Large intestine (tissue), 3 donors: ENCODE measurements at regions not wholly inside any gene's neighbourhood (a gene's known extent, or its start where the extent isn't known, plus 50 kb on each side); places are given as distances from the start of the nearest gene placed in this dataset.

Source experiments
- DNase-seq, 2 donors: peaks; one replicate each; pipeline versions ENCODE4 v3.0.0 to v3.0.0-alpha.2; 2013
- H3K27ac ChIP-seq: one replicate; pipeline ENCODE4 v1.5.1; 2013; ENCODE audit warnings: low read length
- H3K27me3 ChIP-seq: 2 replicates; pipeline ENCODE4 v1.6.1; 2013; ENCODE audit warnings: low read length; ENCODE audit not compliant: control insufficient read depth, insufficient read depth
- H3K36me3 ChIP-seq: 2 replicates; pipeline ENCODE4 v1.6.1; 2013; ENCODE audit warnings: low read length; ENCODE audit not compliant: control insufficient read depth, insufficient read depth
- H3K4me1 ChIP-seq: one replicate; pipeline ENCODE4 v1.6.1; 2013; ENCODE audit warnings: low read length; ENCODE audit not compliant: control insufficient read depth, insufficient read depth
- H3K4me3 ChIP-seq: one replicate; pipeline ENCODE4 v1.5.1; 2013; ENCODE audit warnings: low read length
- H3K9me3 ChIP-seq: one replicate; pipeline ENCODE4 v1.6.1; 2013; ENCODE audit warnings: mild to moderate bottlenecking, low read depth, low read length, moderate library complexity; ENCODE audit not compliant: control insufficient read depth
- WGBS: methylation state at CpG from one replicate; pipeline ENCODE4 v1.1.5; 2013; ENCODE audit warnings: low lambda C conversion rate; ENCODE audit not compliant: insufficient coverage; 5-methylcytosine and 5-hydroxymethylcytosine counted together

- Histone ChIP-seq H3K36me3 (no peaks in the 10 kb centered on the region), H3K4me1 (no peaks in the 10 kb centered on the region), H3K4me3 (no peak overlapping the region), H3K27ac (no peak overlapping the region), H3K27me3 (no peaks in the 10 kb centered on the region), H3K9me3 (no peaks in the 10 kb centered on the region)
- DNase-seq = no peak
- WGBS = no CpG with 5 or more reads among the region's 2 CpGs
Measured at GRCh38 chr7:116377721-116378120, 121.8 kb upstream of the CAV2 start.

GRCh38 chr7:116380025-116380424 lies 119.5 kb upstream of the CAV2 start:
- 86% methylated on average over 1 of the region's 1 CpG for WGBS
- Histone ChIP-seq H3K27ac (no peak overlapping the region), H3K4me1 (no peaks in the 10 kb centered on the region), H3K36me3 (no peaks in the 10 kb centered on the region), H3K27me3 (no peaks in the 10 kb centered on the region), H3K4me3 (no peak overlapping the region), H3K9me3 (no peaks in the 10 kb centered on the region)
- DNase-seq = no peak

- no peak overlapping the region for H3K4me3 ChIP-seq
- H3K27ac ChIP-seq = no peak overlapping the region
Measured at GRCh38 chr7:116382375-116382774, 117.2 kb upstream of the CAV2 start.

GRCh38 chr7:116384936-116385635 lies 114.5 kb upstream of the CAV2 start:
- no CpG with 5 or more reads among the region's 5 CpGs for WGBS
- Histone ChIP-seq H3K9me3 (no peaks in the 10 kb centered on the region), H3K36me3 (no peaks in the 10 kb centered on the region), H3K27ac (no peak overlapping the region), H3K27me3 (no peaks in the 10 kb centered on the region), H3K4me3 (no peak overlapping the region), H3K4me1 (no peaks in the 10 kb centered on the region)
- DNase-seq = no peak

More at GRCh38 chr7:116382375-116382774, 117.2 kb upstream of the CAV2 start:
- H3K9me3 ChIP-seq = no peaks in the 10 kb centered on the region
- no peaks in the 10 kb centered on the region for H3K27me3 ChIP-seq
- no peak for DNase-seq
- H3K36me3 ChIP-seq = no peaks in the 10 kb centered on the region
- 100% methylated on average over 1 of the region's 1 CpG for WGBS
- H3K4me1 ChIP-seq = no peaks in the 10 kb centered on the region

DNA sequence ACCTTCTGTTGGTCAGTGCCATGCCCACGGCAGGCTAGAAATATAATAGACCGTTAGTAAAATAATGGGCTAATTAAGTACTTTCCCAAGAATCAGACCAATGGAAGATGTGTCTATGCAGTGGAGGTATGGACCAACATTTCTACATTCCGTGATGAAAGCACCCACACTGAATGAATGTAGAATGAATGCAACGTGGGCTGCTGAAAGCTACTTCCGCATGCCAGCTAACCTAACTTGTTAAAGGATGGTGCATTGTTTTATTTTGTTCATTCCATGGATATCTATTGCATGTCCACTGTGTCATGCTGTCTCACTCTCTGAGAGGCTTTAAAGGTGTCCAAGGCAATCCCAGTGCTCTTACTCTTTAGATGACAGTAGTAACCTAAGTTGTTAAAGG lies 112.9 kb upstream of the CAV2 start:
- DNase-seq = no peak
- Histone ChIP-seq H3K9me3 (no peaks in the 10 kb centered on the region), H3K4me3 (no peak overlapping the region), H3K27ac (no peak overlapping the region), H3K36me3 (no peaks in the 10 kb centered on the region), H3K4me1 (no peaks in the 10 kb centered on the region), H3K27me3 (no peaks in the 10 kb centered on the region)
- WGBS = no CpG with 5 or more reads among the region's 5 CpGs

- Histone ChIP-seq H3K4me3 (no peak overlapping the region), H3K9me3 (no peaks in the 10 kb centered on the region)
- WGBS = 100% methylated on average over 3 of the region's 3 CpGs
Measured at GRCh38 chr7:116390363-116390762, 109.2 kb upstream of the CAV2 start.

DNA sequence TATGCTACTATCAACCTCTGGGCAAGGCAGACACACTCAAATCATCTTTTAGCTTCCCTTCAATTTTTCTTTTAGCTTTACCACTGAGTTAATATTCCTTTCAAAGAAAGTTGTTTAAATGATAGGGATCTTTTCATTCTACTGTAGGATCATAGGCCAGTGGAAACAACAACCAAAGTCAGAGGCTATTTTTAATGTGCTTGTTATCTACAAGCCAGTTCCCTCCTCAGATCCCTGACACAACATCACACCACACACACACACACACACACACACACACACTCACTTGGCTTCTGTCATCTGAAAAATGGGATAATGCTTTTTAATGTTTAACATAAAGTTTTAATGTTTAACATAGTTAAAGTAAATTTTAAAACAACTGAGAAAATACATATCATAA lies 106.7 kb upstream of the CAV2 start:
- Histone ChIP-seq H3K9me3 (no peaks in the 10 kb centered on the region), H3K4me1 (no peaks in the 10 kb centered on the region), H3K27ac (no peak overlapping the region), H3K4me3 (no peak overlapping the region), H3K36me3 (no peaks in the 10 kb centered on the region), H3K27me3 (no peaks in the 10 kb centered on the region)
- no peak for DNase-seq

More at GRCh38 chr7:116390363-116390762, 109.2 kb upstream of the CAV2 start:
- Histone ChIP-seq H3K27ac (no peak overlapping the region), H3K27me3 (no peaks in the 10 kb centered on the region), H3K4me1 (no peaks in the 10 kb centered on the region), H3K36me3 (no peaks in the 10 kb centered on the region)
- DNase-seq = no peak

DNA sequence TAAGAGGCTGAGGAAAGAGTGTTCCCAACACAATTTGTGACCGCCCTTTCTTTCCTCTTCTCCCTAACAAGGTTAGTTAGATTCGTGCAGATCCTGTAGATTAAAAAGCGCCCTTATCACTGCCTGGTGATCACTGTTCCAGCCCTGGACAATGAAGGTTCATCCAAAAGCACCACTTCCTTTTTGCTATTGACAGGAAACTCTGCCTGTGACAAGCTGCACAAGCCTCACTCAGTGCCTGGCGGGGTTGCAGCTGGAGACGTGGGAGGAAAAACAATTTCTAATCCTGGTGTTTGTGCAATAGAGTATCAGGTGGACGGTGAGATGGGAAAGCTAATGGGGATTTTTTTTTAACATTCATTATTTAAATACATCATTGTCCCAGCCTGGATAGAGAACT lies 105.9 kb upstream of the CAV2 start:
- no peak overlapping the region for H3K27ac ChIP-seq
- no peaks in the 10 kb centered on the region for H3K36me3 ChIP-seq
- no CpG with 5 or more reads among the region's 6 CpGs for WGBS

GRCh38 chr7:116394106-116394505 lies 105.4 kb upstream of the CAV2 start:
- H3K9me3 ChIP-seq = no peaks in the 10 kb centered on the region
- no CpG with 5 or more reads among the region's 11 CpGs for whole genome bisulfite sequencing
- H3K4me3 ChIP-seq = no peak overlapping the region
- no peak overlapping the region for H3K27ac ChIP-seq
- DNase-seq = no peak
- no peaks in the 10 kb centered on the region for H3K27me3 ChIP-seq
- H3K36me3 ChIP-seq = no peaks in the 10 kb centered on the region
- no peaks in the 10 kb centered on the region for H3K4me1 ChIP-seq

More for the DNA sequence above, 105.9 kb upstream of the CAV2 start:
- Histone ChIP-seq H3K4me1 (no peaks in the 10 kb centered on the region), H3K9me3 (no peaks in the 10 kb centered on the region), H3K4me3 (no peak overlapping the region), H3K27me3 (no peaks in the 10 kb centered on the region)
- DNase-seq = no peak

DNA sequence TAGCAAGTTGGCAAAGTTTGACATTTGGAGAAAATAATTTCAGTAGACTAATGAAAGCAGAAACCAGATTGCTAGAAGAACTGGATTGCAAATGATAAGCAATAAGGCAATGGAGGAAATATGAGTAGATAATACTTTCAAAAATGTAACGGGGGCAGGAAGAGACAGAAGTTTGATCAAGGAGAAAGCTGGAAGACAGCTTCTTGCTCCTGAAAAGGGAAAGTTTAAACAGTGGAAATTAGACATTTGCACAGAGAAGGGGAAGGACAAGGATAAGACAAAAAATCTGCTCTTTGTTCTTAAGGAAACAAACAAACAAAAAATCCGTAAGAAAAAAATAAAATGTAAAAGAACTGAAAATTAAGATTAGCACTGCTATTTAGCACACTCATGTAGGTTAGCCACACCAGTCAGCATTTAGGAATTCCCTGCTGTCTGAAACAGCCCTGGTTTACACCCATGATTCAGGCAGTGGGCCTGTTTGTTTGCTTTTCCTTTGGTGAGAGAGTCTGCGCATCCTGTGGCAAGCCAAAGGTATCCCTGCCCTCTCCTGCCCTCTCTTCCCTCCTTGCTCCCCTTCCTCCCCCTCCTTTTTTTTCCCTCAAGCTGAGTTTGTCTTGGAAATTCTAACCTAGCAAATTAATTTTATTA lies 104.3 kb upstream of the CAV2 start:
- no peaks in the 10 kb centered on the region for H3K9me3 ChIP-seq
- H3K27ac ChIP-seq = no peak overlapping the region
- no peaks in the 10 kb centered on the region for H3K27me3 ChIP-seq
- no peaks in the 10 kb centered on the region for H3K36me3 ChIP-seq
- no peak for DNase-seq
- 69% methylated on average over 2 of the region's 3 CpGs for WGBS
- no peak overlapping the region for H3K4me3 ChIP-seq
- no peaks in the 10 kb centered on the region for H3K4me1 ChIP-seq

DNA sequence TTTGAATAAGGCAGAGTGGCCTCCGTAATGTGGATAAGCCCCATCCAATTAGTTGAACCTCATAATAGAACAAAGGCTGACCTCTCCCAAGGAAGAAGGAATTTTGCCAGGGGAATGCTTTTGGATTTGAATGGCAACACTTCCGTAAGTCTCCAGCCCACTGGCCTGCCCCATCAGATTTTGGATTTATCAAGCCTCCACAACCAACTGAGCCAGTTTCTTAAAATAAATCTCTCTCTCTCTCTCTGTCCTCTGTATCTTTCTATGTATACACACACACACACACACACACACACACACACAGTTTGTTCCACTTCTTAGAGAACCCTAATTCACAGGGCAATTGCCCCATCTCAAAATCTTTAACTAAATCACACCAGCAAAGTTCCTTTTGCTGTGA lies 100.9 kb upstream of the CAV2 start:
- Histone ChIP-seq H3K4me3 (no peak overlapping the region), H3K9me3 (no peaks in the 10 kb centered on the region), H3K36me3 (no peaks in the 10 kb centered on the region), H3K4me1 (no peaks in the 10 kb centered on the region), H3K27me3 (no peaks in the 10 kb centered on the region), H3K27ac (no peak overlapping the region)
- no peak for DNase-seq
- WGBS = no CpG with 5 or more reads among the region's 2 CpGs
